ENCODE measurements at regions not wholly inside any gene's neighbourhood (a gene's known extent, or its start where the extent isn't known, plus 50 kb on each side); places are given as distances from the start of the nearest gene placed in this dataset.

DNA sequence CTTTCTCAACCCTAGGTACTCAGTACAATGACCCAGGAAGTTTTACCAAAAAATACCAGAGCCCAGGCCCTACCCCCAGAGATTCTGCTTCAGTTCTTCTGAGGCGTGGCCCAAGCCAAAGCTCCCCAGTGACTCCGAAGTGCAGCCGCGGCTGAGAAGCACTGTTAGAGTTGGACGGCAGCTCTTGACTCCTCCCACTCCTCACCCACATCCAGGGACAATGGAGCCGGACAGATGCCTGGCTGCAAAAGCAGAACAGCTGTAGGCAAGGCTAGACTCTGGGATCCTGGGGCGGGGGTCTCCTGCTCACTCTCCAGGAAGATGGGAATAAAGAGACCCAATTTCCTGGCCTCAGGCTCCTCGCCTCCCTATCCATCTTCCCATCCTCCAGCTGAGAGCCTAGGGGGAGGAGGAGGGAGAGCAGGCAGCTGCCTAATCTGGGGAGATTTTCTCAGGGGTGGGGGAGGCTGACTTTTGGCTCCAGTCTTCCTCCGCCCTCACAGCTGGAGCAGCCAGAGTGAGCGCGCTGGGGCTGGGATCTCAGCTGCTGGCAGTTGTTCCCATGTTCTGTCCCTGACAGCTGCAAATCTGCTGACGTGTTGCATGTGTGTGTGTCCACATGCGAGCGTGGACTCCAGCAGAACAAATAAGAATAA is 223.8 kb downstream of the OPA1 start:
- Histone ChIP-seq H3K27ac (ENCODE audit: extremely low read depth, low read depth, low read length) (no peak overlapping the region), H3K4me3 (ENCODE audit: low read depth, low read length) (no peak overlapping the region)

DNA sequence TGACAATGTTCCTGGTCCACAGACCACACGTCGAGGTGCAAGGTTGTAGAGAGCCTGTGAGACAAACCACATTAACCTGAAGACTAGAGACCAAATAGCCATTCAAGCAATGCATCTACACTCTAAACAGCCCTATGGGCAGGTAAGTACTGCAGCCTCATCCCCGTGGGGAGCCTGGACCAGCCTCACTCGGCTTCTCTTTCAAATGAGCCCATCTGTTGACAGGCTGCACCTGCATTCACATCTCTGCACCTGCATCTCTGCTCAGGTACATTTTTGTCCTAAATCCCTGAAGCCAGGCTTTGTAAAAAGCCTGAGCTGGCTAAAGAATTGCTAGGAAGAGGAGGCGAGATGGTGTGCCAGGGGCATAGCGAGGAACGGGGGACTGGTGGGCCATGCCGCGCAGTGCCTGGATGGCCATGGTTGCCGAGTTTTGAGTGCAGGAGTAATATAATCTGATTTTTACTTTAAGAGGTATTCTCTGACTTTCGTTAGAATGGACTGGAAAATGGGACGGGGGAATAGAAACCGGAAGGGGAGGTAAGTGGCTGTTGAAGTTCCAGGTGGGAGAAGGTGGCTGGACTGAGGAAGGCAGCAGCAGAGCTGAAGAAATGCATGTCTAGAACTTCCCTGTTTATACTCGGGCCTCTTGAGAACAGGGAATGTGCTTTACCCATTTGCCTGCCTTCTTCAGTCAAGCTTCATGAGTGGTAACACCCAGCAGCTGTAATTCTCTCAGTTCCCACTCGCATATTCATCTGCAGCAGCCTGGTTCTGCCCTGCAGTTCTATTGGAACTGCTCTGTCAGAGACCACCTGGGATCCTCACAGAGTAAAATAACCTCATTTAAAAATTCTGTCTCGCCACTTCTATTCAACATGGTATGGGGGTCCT is 226.4 kb downstream of the OPA1 start:
- Histone ChIP-seq H3K4me3 (ENCODE audit: low read depth, low read length) (no peak overlapping the region), H3K27ac (ENCODE audit: extremely low read depth, low read depth, low read length) (no peak overlapping the region), H3K36me3 (ENCODE audit: control insufficient read depth in 2 of 2, insufficient read depth in 1 of 2, low read length in 2 of 2) (no peaks in the 10 kb centered on the region), H3K4me1 (ENCODE audit: control insufficient read depth, insufficient read depth, low read length) (no peaks in the 10 kb centered on the region), H3K9me3 (ENCODE audit: control insufficient read depth, insufficient read depth, low read depth, low read length) (no peaks in the 10 kb centered on the region)
- ChIA-PET CTCF (no interaction called here), POLR2A (no interaction called here)
- TF ChIP-seq ZNF416 (tag by site-specific recombination; IDR thresholded peaks at IDR 0.05) (no peak), ZNF404 (tag by site-specific recombination; IDR thresholded peaks at IDR 0.05) (no peak), ZNF324 (tag by site-specific recombination; IDR thresholded peaks at IDR 0.05) (no peak), ZNF184 (tag by site-specific recombination; IDR thresholded peaks at IDR 0.05) (no peak), TCF7L2 (IDR thresholded peaks at IDR 0.05; ENCODE audit: borderline replicate concordance, low read depth, low read length) (no peak), SCRT2 (tag by site-specific recombination; IDR thresholded peaks at IDR 0.05) (no peak), ZFP37 (tag by site-specific recombination; IDR thresholded peaks at IDR 0.05) (no peak), ZNF140 (tag by site-specific recombination; IDR thresholded peaks at IDR 0.05) (no peak), GLIS1 (tag by site-specific recombination; IDR thresholded peaks at IDR 0.05) (no peak), ZNF791 (tag by site-specific recombination; IDR thresholded peaks at IDR 0.05) (no peak)
- TF ChIP-seq, protein P1, sequence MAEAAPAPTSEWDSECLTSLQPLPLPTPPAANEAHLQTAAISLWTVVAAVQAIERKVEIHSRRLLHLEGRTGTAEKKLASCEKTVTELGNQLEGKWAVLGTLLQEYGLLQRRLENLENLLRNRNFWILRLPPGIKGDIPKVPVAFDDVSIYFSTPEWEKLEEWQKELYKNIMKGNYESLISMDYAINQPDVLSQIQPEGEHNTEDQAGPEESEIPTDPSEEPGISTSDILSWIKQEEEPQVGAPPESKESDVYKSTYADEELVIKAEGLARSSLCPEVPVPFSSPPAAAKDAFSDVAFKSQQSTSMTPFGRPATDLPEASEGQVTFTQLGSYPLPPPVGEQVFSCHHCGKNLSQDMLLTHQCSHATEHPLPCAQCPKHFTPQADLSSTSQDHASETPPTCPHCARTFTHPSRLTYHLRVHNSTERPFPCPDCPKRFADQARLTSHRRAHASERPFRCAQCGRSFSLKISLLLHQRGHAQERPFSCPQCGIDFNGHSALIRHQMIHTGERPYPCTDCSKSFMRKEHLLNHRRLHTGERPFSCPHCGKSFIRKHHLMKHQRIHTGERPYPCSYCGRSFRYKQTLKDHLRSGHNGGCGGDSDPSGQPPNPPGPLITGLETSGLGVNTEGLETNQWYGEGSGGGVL (tag by site-specific recombination; IDR thresholded peaks at IDR 0.05) = no peak
- TF ChIP-seq, protein P2, sequence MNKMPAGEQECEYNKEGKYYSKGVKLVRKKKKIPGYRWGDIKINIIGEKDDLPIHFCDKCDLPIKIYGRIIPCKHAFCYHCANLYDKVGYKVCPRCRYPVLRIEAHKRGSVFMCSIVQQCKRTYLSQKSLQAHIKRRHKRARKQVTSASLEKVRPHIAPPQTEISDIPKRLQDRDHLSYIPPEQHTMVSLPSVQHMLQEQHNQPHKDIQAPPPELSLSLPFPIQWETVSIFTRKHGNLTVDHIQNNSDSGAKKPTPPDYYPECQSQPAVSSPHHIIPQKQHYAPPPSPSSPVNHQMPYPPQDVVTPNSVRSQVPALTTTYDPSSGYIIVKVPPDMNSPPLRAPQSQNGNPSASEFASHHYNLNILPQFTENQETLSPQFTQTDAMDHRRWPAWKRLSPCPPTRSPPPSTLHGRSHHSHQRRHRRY (tag by site-specific recombination; IDR thresholded peaks at IDR 0.05) = no peak
- TF ChIP-seq, protein P3, sequence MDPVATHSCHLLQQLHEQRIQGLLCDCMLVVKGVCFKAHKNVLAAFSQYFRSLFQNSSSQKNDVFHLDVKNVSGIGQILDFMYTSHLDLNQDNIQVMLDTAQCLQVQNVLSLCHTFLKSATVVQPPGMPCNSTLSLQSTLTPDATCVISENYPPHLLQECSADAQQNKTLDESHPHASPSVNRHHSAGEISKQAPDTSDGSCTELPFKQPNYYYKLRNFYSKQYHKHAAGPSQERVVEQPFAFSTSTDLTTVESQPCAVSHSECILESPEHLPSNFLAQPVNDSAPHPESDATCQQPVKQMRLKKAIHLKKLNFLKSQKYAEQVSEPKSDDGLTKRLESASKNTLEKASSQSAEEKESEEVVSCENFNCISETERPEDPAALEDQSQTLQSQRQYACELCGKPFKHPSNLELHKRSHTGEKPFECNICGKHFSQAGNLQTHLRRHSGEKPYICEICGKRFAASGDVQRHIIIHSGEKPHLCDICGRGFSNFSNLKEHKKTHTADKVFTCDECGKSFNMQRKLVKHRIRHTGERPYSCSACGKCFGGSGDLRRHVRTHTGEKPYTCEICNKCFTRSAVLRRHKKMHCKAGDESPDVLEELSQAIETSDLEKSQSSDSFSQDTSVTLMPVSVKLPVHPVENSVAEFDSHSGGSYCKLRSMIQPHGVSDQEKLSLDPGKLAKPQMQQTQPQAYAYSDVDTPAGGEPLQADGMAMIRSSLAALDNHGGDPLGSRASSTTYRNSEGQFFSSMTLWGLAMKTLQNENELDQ (tag by site-specific recombination; IDR thresholded peaks at IDR 0.05; ENCODE audit: low read depth) = no peak
- TF ChIP-seq, protein P4, sequence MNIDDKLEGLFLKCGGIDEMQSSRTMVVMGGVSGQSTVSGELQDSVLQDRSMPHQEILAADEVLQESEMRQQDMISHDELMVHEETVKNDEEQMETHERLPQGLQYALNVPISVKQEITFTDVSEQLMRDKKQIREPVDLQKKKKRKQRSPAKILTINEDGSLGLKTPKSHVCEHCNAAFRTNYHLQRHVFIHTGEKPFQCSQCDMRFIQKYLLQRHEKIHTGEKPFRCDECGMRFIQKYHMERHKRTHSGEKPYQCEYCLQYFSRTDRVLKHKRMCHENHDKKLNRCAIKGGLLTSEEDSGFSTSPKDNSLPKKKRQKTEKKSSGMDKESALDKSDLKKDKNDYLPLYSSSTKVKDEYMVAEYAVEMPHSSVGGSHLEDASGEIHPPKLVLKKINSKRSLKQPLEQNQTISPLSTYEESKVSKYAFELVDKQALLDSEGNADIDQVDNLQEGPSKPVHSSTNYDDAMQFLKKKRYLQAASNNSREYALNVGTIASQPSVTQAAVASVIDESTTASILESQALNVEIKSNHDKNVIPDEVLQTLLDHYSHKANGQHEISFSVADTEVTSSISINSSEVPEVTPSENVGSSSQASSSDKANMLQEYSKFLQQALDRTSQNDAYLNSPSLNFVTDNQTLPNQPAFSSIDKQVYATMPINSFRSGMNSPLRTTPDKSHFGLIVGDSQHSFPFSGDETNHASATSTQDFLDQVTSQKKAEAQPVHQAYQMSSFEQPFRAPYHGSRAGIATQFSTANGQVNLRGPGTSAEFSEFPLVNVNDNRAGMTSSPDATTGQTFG (tag by site-specific recombination; IDR thresholded peaks at IDR 0.05; ENCODE audit: borderline replicate concordance) = no peak

More for the DNA sequence above, 223.8 kb downstream of the OPA1 start:
- Histone ChIP-seq H3K36me3 (ENCODE audit: control insufficient read depth in 2 of 2, insufficient read depth in 1 of 2, low read length in 2 of 2) (no peaks in the 10 kb centered on the region), H3K9me3 (ENCODE audit: control insufficient read depth, insufficient read depth, low read depth, low read length) (no peaks in the 10 kb centered on the region), H3K4me1 (ENCODE audit: control insufficient read depth, insufficient read depth, low read length) (no peaks in the 10 kb centered on the region)
- TF ChIP-seq ZIC2 (tag by site-specific recombination; IDR thresholded peaks at IDR 0.05) (0 out of 2 replicates have a peak, but pooled peaks have one; percentile 26), ZNF658 (tag by site-specific recombination; IDR thresholded peaks at IDR 0.05) (no peak), ZNF214 (tag by site-specific recombination; IDR thresholded peaks at IDR 0.05; ENCODE audit: borderline replicate concordance) (no peak), ZFHX2 (tag by site-specific recombination; conservative IDR thresholded peaks at IDR 0.05) (peak; percentile 62), HOXD13 (CRISPR knock-in tag; IDR thresholded peaks at IDR 0.05; ENCODE audit: borderline replicate concordance) (no peak), EGR2 (tag by site-specific recombination; IDR thresholded peaks at IDR 0.05; ENCODE audit: low read depth) (peak; percentile 26; the same call in 1 of the 2 replicates)
- CTCF ChIA-PET = no interaction called here
- POLR2A ChIA-PET = no interaction called here

Measured in HEK293 (cell line).